Uterus (tissue), 3 donors: ENCODE measurements at regions not wholly inside any gene's neighbourhood (a gene's known extent, or its start where the extent isn't known, plus 50 kb on each side); places are given as distances from the start of the nearest gene placed in this dataset.

Source experiments
- DNase-seq, 2 donors: peaks; one replicate each; pipeline ENCODE4 v3.0.0-alpha.2; 2019 to 2020
- H3K27ac ChIP-seq, 2 donors: fragments of 200-600 bp; sonication (generic); 1 replicate in 1 of 2; 2 replicates in 1 of 2; pipeline ENCODE4 v1.5.1; 2016 to 2018
- H3K27me3 ChIP-seq, 2 donors: fragments of 200-600 bp; sonication (generic); one replicate each; pipeline ENCODE4 v1.5.1; 2018 to 2019; ENCODE audit warnings: control low read depth in 1 of 2
- H3K36me3 ChIP-seq, 2 donors: fragments of 200-600 bp; sonication (generic); one replicate each; pipeline ENCODE4 v1.5.1; 2019; ENCODE audit warnings: control low read depth in 1 of 2
- H3K4me1 ChIP-seq, 2 donors: fragments of 200-600 bp; sonication (generic); one replicate each; pipeline ENCODE4 v1.5.1; 2018 to 2019; ENCODE audit warnings: control low read depth in 1 of 2
- H3K4me3 ChIP-seq, 2 donors: fragments of 200-600 bp; sonication (generic); 1 replicate in 1 of 2; 2 replicates in 1 of 2; pipeline ENCODE4 v1.5.1; 2018 to 2019; ENCODE audit warnings: mild to moderate bottlenecking in 1 of 2
- H3K9me3 ChIP-seq, 2 donors: fragments of 200-600 bp; sonication (generic); one replicate each; pipeline ENCODE4 v1.5.1; 2019; ENCODE audit warnings: control low read depth in 1 of 2
- CTCF ChIP-seq, 4 experiments: fragments of 200-600 bp in 2 of 4; fragments of 450-650 bp in 2 of 4; sonication (generic) in 2 of 4; IDR thresholded peaks; one replicate each; pipeline ENCODE4 v1.5.1; 2016 to 2019; ENCODE audit warnings: antibody characterized with exemption in 4 of 4, mild to moderate bottlenecking in 2 of 4, moderate library complexity in 1 of 4
- POLR2A ChIP-seq, 2 donors: fragments of 450-650 bp; IDR thresholded peaks; one replicate each; pipeline ENCODE4 v1.6.1; 2016; ENCODE audit warnings: antibody characterized with exemption in 2 of 2, mild to moderate bottlenecking in 1 of 2, moderate library complexity in 1 of 2
- intact Hi-C: fragments of 100-400 bp; cut with DNase I; formaldehyde crosslinking; loops from one replicate; pipeline ENCODE4 v1.15.1; 2023; ENCODE audit warnings: low total_unique reads
- donor health status: DM: yes; HTN: yes; CAD: no.

- H3K27me3 ChIP-seq, result no peaks in the 10 kb centered on the region
- DNase-seq, result no peak
- no peaks in the 10 kb centered on the region for H3K4me1 ChIP-seq
- TF ChIP-seq POLR2A (IDR thresholded peaks at IDR 0.05) (no peak), CTCF (IDR thresholded peaks at IDR 0.05) (no peak)
- peaks cover 0 to 4% of the 10 kb centered on the region in 2 donors for H3K9me3 ChIP-seq
- no peak overlapping the region for H3K4me3 ChIP-seq
- H3K36me3 ChIP-seq, result no peaks in the 10 kb centered on the region
- no peak overlapping the region for H3K27ac ChIP-seq
- intact Hi-C loops, result no loop called here
These were observed 173.1 kb downstream of the HS3ST3A1 start for GRCh38 chr17:13428611-13429042.

- intact Hi-C loops, result no loop called here
- TF ChIP-seq CTCF (IDR thresholded peaks at IDR 0.05) (no peak), POLR2A (IDR thresholded peaks at IDR 0.05) (no peak)
- no peak overlapping the region for H3K27ac ChIP-seq
- H3K4me3 ChIP-seq, result no peak overlapping the region
- no peak for DNase-seq
- no peaks in the 10 kb centered on the region for H3K4me1 ChIP-seq
- no peaks in the 10 kb centered on the region for H3K9me3 ChIP-seq
- H3K36me3 ChIP-seq, result no peaks in the 10 kb centered on the region
- no peaks in the 10 kb centered on the region for H3K27me3 ChIP-seq
These were observed 174.7 kb downstream of the HS3ST3A1 start for GRCh38 chr17:13426991-13427390.

GRCh38 chr17:13425390-13425789 is 176.3 kb downstream of the HS3ST3A1 start:
- Histone ChIP-seq H3K4me1 (no peaks in the 10 kb centered on the region), H3K9me3 (no peaks in the 10 kb centered on the region), H3K36me3 (no peaks in the 10 kb centered on the region), H3K4me3 (no peak overlapping the region), H3K27me3 (no peaks in the 10 kb centered on the region), H3K27ac (no peak overlapping the region)
- intact Hi-C loops, result no loop called here
- no peak for DNase-seq
- TF ChIP-seq POLR2A (IDR thresholded peaks at IDR 0.05), result no peak
- TF ChIP-seq CTCF (IDR thresholded peaks at IDR 0.05), result no peak

- Histone ChIP-seq H3K36me3 (no peaks in the 10 kb centered on the region), H3K4me3 (no peak overlapping the region), H3K4me1 (no peaks in the 10 kb centered on the region), H3K27me3 (no peaks in the 10 kb centered on the region), H3K9me3 (no peaks in the 10 kb centered on the region), H3K27ac (no peak overlapping the region)
- no peak for TF ChIP-seq CTCF (IDR thresholded peaks at IDR 0.05)
- no peak for TF ChIP-seq POLR2A (IDR thresholded peaks at IDR 0.05)
- intact Hi-C loops, result no loop called here
- DNase-seq, result no peak
These were observed 180.1 kb downstream of the HS3ST3A1 start for GRCh38 chr17:13421581-13422130.

GRCh38 chr17:13420878-13421277 is 180.9 kb downstream of the HS3ST3A1 start:
- H3K9me3 ChIP-seq, result no peaks in the 10 kb centered on the region
- no peak for DNase-seq
- no peak overlapping the region for H3K4me3 ChIP-seq
- H3K27me3 ChIP-seq, result no peaks in the 10 kb centered on the region
- no peaks in the 10 kb centered on the region for H3K4me1 ChIP-seq
- no peak overlapping the region for H3K27ac ChIP-seq
- intact Hi-C loops, result no loop called here
- TF ChIP-seq CTCF (IDR thresholded peaks at IDR 0.05), result no peak
- no peaks in the 10 kb centered on the region for H3K36me3 ChIP-seq
